Naive thymus-derived CD8-positive, alpha-beta T cell (primary cell): ENCODE measurements at regions not wholly inside any gene's neighbourhood (a gene's known extent, or its start where the extent isn't known, plus 50 kb on each side); places are given as distances from the start of the nearest gene placed in this dataset.

ENCODE experiments used
- ATAC-seq, 2 donors: fragments of 150-1000 bp; cut with Tn5 transposase in 1 of 2; sonication (Bioruptor Pico), chemical (Tn5 transposase) in 1 of 2; 1 replicate in 1 of 2; 2 replicates in 1 of 2; pipeline ENCODE4 v1.10.0; 2021; ENCODE audit warnings: mild to moderate bottlenecking in 2 of 2, moderate library complexity in 2 of 2
- POLR2A ChIA-PET: fragments of 350-600 bp; sonication (Branson Sonifier 250); formaldehyde crosslinking; loops from one replicate; lab custom pipeline; 2021; ENCODE audit warnings: antibody characterized with exemption; lab: Charles Lee
- DNase-seq, 10 donors: peaks; one replicate each; pipeline versions ENCODE4 v3.0.0 to v3.0.0-alpha.2; 2020 to 2022
- H3K27ac Mint-ChIP-seq, 10 donors: one replicate each; pipeline ENCODE4 v1.8.0; 2020 to 2022; ENCODE audit warnings: mild to moderate bottlenecking in 10 of 10, mixed read lengths in 10 of 10, moderate library complexity in 4 of 10, inconsistent platforms in 1 of 10
- H3K27me3 Mint-ChIP-seq, 5 donors: one replicate each; pipeline ENCODE4 v1.8.0; 2021 to 2022; ENCODE audit warnings: mixed read lengths in 5 of 5
- H3K36me3 Mint-ChIP-seq, 3 donors: one replicate each; pipeline ENCODE4 v1.8.0; 2020 to 2022; ENCODE audit warnings: mixed read lengths in 3 of 3, mild to moderate bottlenecking in 2 of 3, inconsistent platforms in 1 of 3
- H3K4me1 Mint-ChIP-seq, 4 donors: one replicate each; pipeline ENCODE4 v1.8.0; 2021 to 2022; ENCODE audit warnings: mixed read lengths in 4 of 4
- H3K4me3 Mint-ChIP-seq, 10 donors: one replicate each; pipeline ENCODE4 v1.8.0; 2020 to 2022; ENCODE audit warnings: mild to moderate bottlenecking in 10 of 10, mixed read lengths in 10 of 10, moderate library complexity in 6 of 10, inconsistent platforms in 1 of 10
- H3K9me3 Mint-ChIP-seq, 9 donors: one replicate each; pipeline ENCODE4 v1.8.0; 2020 to 2022; ENCODE audit warnings: mixed read lengths in 9 of 9, mild to moderate bottlenecking in 3 of 9, inconsistent platforms in 1 of 9, moderate library complexity in 1 of 9

DNA sequence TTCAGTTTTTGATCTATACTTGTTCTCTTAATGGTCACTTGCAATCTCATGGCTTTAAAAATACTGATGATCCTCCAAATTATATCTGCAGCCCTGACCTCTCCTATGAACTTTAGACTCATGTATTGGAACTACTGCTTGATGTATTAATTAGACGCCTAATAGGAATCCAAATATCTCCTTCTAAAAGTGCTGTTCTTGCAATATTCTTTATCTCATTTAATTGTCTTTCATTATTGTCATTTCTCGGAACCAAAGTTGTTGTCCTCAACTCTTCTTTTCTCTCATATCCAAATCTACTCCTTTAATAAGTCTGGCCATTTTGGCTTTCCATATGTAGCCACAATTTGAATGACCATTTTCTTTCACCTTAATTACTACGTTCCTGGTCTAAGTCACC, 907.6 kb upstream of the SEL1L start:
- H3K27me3 Mint-ChIP-seq: no peaks in the 10 kb centered on the region
- ATAC-seq: no peak
- DNase-seq: no peak
- H3K9me3 Mint-ChIP-seq: peaks cover 0 to 26% (median 10%) of the 10 kb centered on the region in 9 donors
- no peaks in the 10 kb centered on the region for H3K4me1 Mint-ChIP-seq
- H3K36me3 Mint-ChIP-seq: no peaks in the 10 kb centered on the region
- POLR2A ChIA-PET: no interaction called here
- H3K4me3 Mint-ChIP-seq: no peak overlapping the region
- H3K27ac Mint-ChIP-seq: no peak overlapping the region

- peaks cover 0 to 26% (median 7%) of the 10 kb centered on the region in 9 donors for H3K9me3 Mint-ChIP-seq
- H3K27ac Mint-ChIP-seq: no peak overlapping the region
- no peaks in the 10 kb centered on the region for H3K4me1 Mint-ChIP-seq
- ATAC-seq (no peak), DNase-seq (no peak)
- no peak overlapping the region for H3K4me3 Mint-ChIP-seq
- POLR2A ChIA-PET: no interaction called here
- H3K27me3 Mint-ChIP-seq: no peaks in the 10 kb centered on the region
- no peaks in the 10 kb centered on the region for H3K36me3 Mint-ChIP-seq
These were observed 912.3 kb upstream of the SEL1L start for GRCh38 chr14:82445810-82446570.

DNA sequence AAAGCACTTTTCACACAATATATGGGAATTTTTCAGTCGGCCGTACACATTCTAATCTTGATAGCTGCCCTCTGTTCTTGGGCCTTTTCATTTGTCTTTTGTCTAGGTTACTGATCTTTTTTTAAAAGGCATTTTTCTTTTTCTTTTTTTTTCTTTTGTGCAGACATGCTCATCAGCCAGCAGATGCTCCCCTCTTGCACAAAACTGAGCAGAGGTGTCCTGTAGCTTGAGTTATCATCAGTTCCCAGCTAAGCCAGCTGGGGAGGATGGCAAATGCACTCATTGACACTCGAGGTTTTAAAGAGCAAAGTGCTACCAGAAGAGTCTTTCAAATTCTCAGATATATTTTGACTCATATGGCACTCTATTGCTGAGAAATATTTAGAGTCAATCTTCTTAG, 913.9 kb upstream of the SEL1L start:
- ATAC-seq (no peak), DNase-seq (no peak)
- POLR2A ChIA-PET: no interaction called here
- H3K36me3 Mint-ChIP-seq: no peaks in the 10 kb centered on the region
- H3K9me3 Mint-ChIP-seq: peaks cover 0 to 17% (median 5%) of the 10 kb centered on the region in 9 donors
- H3K27me3 Mint-ChIP-seq: no peaks in the 10 kb centered on the region
- H3K4me3 Mint-ChIP-seq: no peak overlapping the region
- H3K27ac Mint-ChIP-seq: no peak overlapping the region
- H3K4me1 Mint-ChIP-seq: no peaks in the 10 kb centered on the region

DNA sequence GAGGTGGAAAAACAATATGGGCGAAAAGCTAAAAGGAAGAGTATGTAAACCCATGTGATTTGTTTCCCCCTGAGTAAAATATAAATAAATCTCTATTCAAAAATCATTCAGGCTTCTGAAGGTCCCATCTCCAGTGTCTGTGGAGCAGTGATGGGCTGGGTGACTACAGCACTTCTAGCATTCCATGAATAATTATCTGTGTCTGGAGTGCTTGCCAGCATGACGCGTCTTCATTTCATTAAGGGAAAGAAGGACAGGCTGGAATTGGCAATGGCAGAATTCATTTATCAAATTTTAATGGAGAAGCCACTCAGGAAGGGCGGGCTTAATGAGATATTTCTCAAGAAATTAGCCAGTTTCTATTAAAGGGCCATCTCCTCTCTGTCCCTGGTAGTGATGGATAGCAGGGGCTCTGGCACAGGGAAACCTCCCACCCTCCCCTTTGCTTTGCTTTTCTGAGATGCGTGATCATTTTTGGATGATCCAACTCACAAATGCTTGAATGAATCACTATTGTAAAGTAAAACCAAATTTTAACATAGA, 916.3 kb upstream of the SEL1L start:
- Mint-ChIP-seq H3K36me3 (no peaks in the 10 kb centered on the region), H3K4me1 (no peaks in the 10 kb centered on the region), H3K27ac (no peak overlapping the region), H3K9me3 (peaks cover 0 to 20% (median 4%) of the 10 kb centered on the region in 9 donors), H3K27me3 (no peaks in the 10 kb centered on the region), H3K4me3 (no peak overlapping the region)
- DNase-seq: no peak
- POLR2A ChIA-PET: no interaction called here
- no peak for ATAC-seq

DNA sequence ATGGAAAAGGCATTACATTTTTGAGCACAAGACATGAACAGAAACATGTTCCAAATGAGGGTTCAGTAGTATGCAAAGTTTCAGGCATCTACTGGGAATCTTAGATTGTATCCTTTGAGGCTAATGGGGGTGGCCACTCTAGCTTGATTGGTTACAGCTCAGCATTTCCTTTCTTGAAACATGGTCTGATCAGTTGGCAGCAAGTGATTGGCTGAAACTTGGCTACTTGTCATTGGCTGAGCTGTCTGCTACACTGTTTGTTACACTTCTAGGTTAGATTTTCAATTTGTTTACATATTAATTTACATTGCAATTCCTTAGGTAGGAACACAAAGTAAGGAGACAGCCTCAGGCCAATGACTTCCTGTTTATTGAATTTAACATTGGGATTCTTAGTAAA, 918.0 kb upstream of the SEL1L start:
- ATAC-seq: no peak
- Mint-ChIP-seq H3K9me3 (peaks cover 0 to 20% (median 4%) of the 10 kb centered on the region in 9 donors), H3K27ac (no peak overlapping the region), H3K27me3 (no peaks in the 10 kb centered on the region), H3K36me3 (no peaks in the 10 kb centered on the region), H3K4me3 (no peak overlapping the region), H3K4me1 (no peaks in the 10 kb centered on the region)
- DNase-seq: no peak
- POLR2A ChIA-PET: no interaction called here

DNA sequence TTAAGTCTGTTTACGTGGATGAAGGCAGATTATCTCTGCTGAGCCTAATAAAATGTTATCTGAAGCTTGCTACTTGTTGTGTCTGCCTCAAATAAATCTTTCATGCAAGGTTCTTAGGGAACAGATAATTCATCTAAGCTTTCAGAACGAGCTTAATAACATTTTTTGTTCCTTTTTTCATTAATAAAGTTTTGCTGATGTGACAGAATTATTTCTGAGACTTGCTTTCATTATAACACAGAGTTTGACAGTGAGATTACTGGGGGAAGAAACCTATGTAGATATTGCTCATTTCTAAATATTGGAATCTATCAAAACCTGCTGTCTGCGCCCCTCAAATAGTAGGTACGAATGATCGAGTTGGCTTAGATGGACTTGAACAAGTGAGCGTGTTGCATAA, 948.7 kb upstream of the SEL1L start:
- no peaks in the 10 kb centered on the region for H3K27me3 Mint-ChIP-seq
- ATAC-seq (no peak), DNase-seq (no peak)
- POLR2A ChIA-PET: no interaction called here
- no peaks in the 10 kb centered on the region for H3K36me3 Mint-ChIP-seq
- no peaks in the 10 kb centered on the region for H3K4me1 Mint-ChIP-seq
- H3K27ac Mint-ChIP-seq: no peak overlapping the region
- peaks cover 0 to 30% (median 5%) of the 10 kb centered on the region in 9 donors for H3K9me3 Mint-ChIP-seq
- H3K4me3 Mint-ChIP-seq: no peak overlapping the region

- H3K36me3 Mint-ChIP-seq: peaks cover 0 to 4% (median 0%) of the 10 kb centered on the region in 3 donors
- no peak for DNase-seq
- H3K27me3 Mint-ChIP-seq: no peaks in the 10 kb centered on the region
- POLR2A ChIA-PET: no interaction called here
- peaks cover 2 to 32% (median 16%) of the 10 kb centered on the region in 9 donors for H3K9me3 Mint-ChIP-seq
- no peak overlapping the region for H3K27ac Mint-ChIP-seq
- H3K4me3 Mint-ChIP-seq: no peak overlapping the region
- no peaks in the 10 kb centered on the region for H3K4me1 Mint-ChIP-seq
- ATAC-seq: no peak
These were observed 954.8 kb upstream of the SEL1L start for GRCh38 chr14:82488473-82488872.

GRCh38 chr14:82490397-82490796, 956.7 kb upstream of the SEL1L start:
- Mint-ChIP-seq H3K36me3 (peaks cover 0 to 4% (median 0%) of the 10 kb centered on the region in 3 donors), H3K4me1 (no peaks in the 10 kb centered on the region), H3K4me3 (no peak overlapping the region), H3K27ac (no peak overlapping the region), H3K9me3 (peaks cover 0 to 33% (median 14%) of the 10 kb centered on the region in 9 donors), H3K27me3 (no peaks in the 10 kb centered on the region)
- ATAC-seq (no peak), DNase-seq (no peak)
- POLR2A ChIA-PET: no interaction called here

- Mint-ChIP-seq H3K36me3 (peaks cover 0 to 4% (median 0%) of the 10 kb centered on the region in 3 donors), H3K27ac (no peak overlapping the region), H3K4me3 (no peak overlapping the region), H3K27me3 (no peaks in the 10 kb centered on the region), H3K4me1 (no peaks in the 10 kb centered on the region), H3K9me3 (peaks cover 0 to 33% (median 13%) of the 10 kb centered on the region in 9 donors)
- POLR2A ChIA-PET: no interaction called here
- ATAC-seq: no peak
- no peak for DNase-seq
These were observed 958.5 kb upstream of the SEL1L start for GRCh38 chr14:82492157-82492556.

DNA sequence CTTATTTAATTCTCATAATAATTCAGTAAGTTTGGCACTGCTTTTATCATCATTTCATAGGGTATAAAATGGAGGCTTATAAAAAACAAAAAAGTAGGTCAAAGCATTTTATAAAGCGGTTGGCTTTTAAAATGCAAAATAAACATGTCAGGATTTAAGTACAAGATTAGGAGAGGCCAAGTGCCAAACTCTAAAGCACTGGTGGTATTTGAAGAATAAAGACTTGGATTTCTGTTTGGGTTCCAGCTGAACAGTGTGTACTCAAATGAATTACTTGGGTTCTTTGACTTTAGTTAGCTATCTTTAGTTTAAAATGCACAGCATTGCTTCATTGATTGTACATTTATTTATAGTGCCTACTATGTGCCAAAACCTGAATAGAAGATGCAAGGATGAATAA, 966.6 kb upstream of the SEL1L start:
- no peak overlapping the region for H3K4me3 Mint-ChIP-seq
- POLR2A ChIA-PET: no interaction called here
- H3K27me3 Mint-ChIP-seq: no peaks in the 10 kb centered on the region
- no peaks in the 10 kb centered on the region for H3K4me1 Mint-ChIP-seq
- ATAC-seq: no peak
- H3K9me3 Mint-ChIP-seq: peaks cover 0 to 25% (median 9%) of the 10 kb centered on the region in 9 donors
- no peaks in the 10 kb centered on the region for H3K36me3 Mint-ChIP-seq
- no peak for DNase-seq
- H3K27ac Mint-ChIP-seq: no peak overlapping the region

GRCh38 chr14:82501554-82501953, 967.9 kb upstream of the SEL1L start:
- no peak overlapping the region for H3K4me3 Mint-ChIP-seq
- no peak for DNase-seq

GRCh38 chr14:82502043-82502442, 968.4 kb upstream of the SEL1L start:
- H3K27ac Mint-ChIP-seq: no peak overlapping the region
- H3K36me3 Mint-ChIP-seq: no peaks in the 10 kb centered on the region
- peaks cover 0 to 23% (median 10%) of the 10 kb centered on the region in 9 donors for H3K9me3 Mint-ChIP-seq
- no peaks in the 10 kb centered on the region for H3K4me1 Mint-ChIP-seq
- ATAC-seq (no peak), DNase-seq (no peak)
- no peak overlapping the region for H3K4me3 Mint-ChIP-seq
- no peaks in the 10 kb centered on the region for H3K27me3 Mint-ChIP-seq
- POLR2A ChIA-PET: no interaction called here

More at GRCh38 chr14:82501554-82501953, 967.9 kb upstream of the SEL1L start:
- ATAC-seq: no peak
- H3K36me3 Mint-ChIP-seq: no peaks in the 10 kb centered on the region
- no peaks in the 10 kb centered on the region for H3K27me3 Mint-ChIP-seq
- H3K27ac Mint-ChIP-seq: no peak overlapping the region
- POLR2A ChIA-PET: no interaction called here
- peaks cover 0 to 23% (median 10%) of the 10 kb centered on the region in 9 donors for H3K9me3 Mint-ChIP-seq
- H3K4me1 Mint-ChIP-seq: no peaks in the 10 kb centered on the region

DNA sequence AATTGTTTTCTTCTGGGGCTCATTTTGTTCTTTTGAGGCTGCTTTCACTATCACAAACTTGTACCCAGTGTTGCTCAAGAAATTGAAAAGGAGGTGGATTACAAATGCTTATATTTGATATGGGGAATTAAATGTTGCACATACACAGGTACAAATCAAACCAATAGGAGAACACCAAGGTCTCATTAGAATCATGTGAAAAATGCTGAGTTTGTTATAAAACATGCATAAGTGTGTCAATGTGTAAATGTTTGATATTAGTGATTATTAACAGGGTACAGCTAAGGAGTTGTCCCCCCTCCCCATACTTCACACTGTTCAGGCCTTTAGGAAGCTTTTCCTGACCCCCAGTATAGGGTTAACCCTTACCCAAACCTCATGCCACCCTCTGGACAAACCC, 971.2 kb upstream of the SEL1L start:
- H3K9me3 Mint-ChIP-seq: peaks cover 0 to 28% (median 10%) of the 10 kb centered on the region in 9 donors
- no peak for DNase-seq
- no peak overlapping the region for H3K4me3 Mint-ChIP-seq
- H3K27me3 Mint-ChIP-seq: no peaks in the 10 kb centered on the region
- H3K27ac Mint-ChIP-seq: no peak overlapping the region
- ATAC-seq: no peak
- H3K4me1 Mint-ChIP-seq: no peaks in the 10 kb centered on the region
- no peaks in the 10 kb centered on the region for H3K36me3 Mint-ChIP-seq
- POLR2A ChIA-PET: no interaction called here

DNA sequence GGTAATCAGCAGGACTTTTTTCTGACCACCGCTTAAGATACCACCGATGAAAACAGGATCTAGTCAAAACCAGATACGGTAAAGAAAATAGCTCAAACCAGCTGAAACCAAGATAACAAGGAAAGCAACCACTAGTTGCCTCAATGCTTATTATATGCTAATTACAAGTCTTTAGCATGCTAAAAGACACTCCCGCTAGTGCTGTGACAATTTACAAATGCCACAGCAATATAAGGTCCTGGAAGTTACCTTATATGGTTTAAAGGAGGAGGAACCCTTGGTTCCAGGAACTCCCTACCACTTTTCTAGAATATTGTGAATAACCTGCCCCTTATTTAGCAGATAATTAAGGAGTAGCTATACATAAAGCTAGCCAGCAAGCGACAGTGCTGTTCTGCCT, 976.4 kb upstream of the SEL1L start:
- ATAC-seq (no peak), DNase-seq (no peak)
- Mint-ChIP-seq H3K4me3 (no peak overlapping the region), H3K4me1 (no peaks in the 10 kb centered on the region), H3K27me3 (no peaks in the 10 kb centered on the region), H3K27ac (no peak overlapping the region), H3K36me3 (no peaks in the 10 kb centered on the region), H3K9me3 (peaks cover 0 to 23% (median 5%) of the 10 kb centered on the region in 9 donors)
- POLR2A ChIA-PET: no interaction called here
